Right lung (tissue), 2 donors: ENCODE measurements at regions not wholly inside any gene's neighbourhood (a gene's known extent, or its start where the extent isn't known, plus 50 kb on each side); places are given as distances from the start of the nearest gene placed in this dataset.

Source experiments
- DNase-seq, 2 donors: peaks; one replicate each; pipeline ENCODE4 v3.0.0-alpha.2; 2013

- no peak for DNase-seq
Observed at GRCh38 chr2:217656316-217656715, 346.5 kb downstream of the TNS1 start.

GRCh38 chr2:217655651-217656050 is 347.1 kb downstream of the TNS1 start:
- DNase-seq = no peak

GRCh38 chr2:217654168-217654567 is 348.6 kb downstream of the TNS1 start:
- DNase-seq = no peak

- no peak for DNase-seq
Observed at GRCh38 chr2:217652761-217653639, 349.8 kb downstream of the TNS1 start.

- DNase-seq = peak; percentile 60 to 70
Observed at GRCh38 chr2:217650716-217651360, 352.0 kb downstream of the TNS1 start.

GRCh38 chr2:217650229-217650628 is 352.6 kb downstream of the TNS1 start:
- no peak for DNase-seq

GRCh38 chr2:217647925-217648324 is 354.9 kb downstream of the TNS1 start:
- no peak for DNase-seq

GRCh38 chr2:217647226-217647625 is 355.6 kb downstream of the TNS1 start:
- no peak for DNase-seq

GRCh38 chr2:217645896-217646295 is 356.9 kb downstream of the TNS1 start:
- DNase-seq = no peak

- no peak for DNase-seq
Observed at GRCh38 chr2:217643789-217644301, 358.9 kb downstream of the TNS1 start.

- no peak for DNase-seq
Observed at GRCh38 chr2:217642944-217643343, 359.9 kb downstream of the TNS1 start.

- no peak for DNase-seq
Observed at GRCh38 chr2:217641960-217642359, 360.8 kb downstream of the TNS1 start.

- no peak for DNase-seq
Observed at GRCh38 chr2:217639481-217639880, 363.3 kb downstream of the TNS1 start.

- DNase-seq = no peak
Observed at GRCh38 chr2:217638533-217638932, 364.3 kb downstream of the TNS1 start.

GRCh38 chr2:217638031-217638430 is 364.8 kb downstream of the TNS1 start:
- DNase-seq = no peak

GRCh38 chr2:217636991-217637561 is 365.7 kb downstream of the TNS1 start:
- DNase-seq = no peak

- DNase-seq = no peak
Observed at GRCh38 chr2:217636578-217636977, 366.2 kb downstream of the TNS1 start.

GRCh38 chr2:217634871-217635270 is 367.9 kb downstream of the TNS1 start:
- DNase-seq = no peak

- DNase-seq = no peak
Observed at GRCh38 chr2:217632043-217632442, 370.8 kb downstream of the TNS1 start.

GRCh38 chr2:217631115-217631514 is 371.7 kb downstream of the TNS1 start:
- no peak for DNase-seq

GRCh38 chr2:217629347-217629746 is 373.4 kb downstream of the TNS1 start:
- no peak for DNase-seq

- no peak for DNase-seq
Observed at GRCh38 chr2:217628061-217628460, 374.7 kb downstream of the TNS1 start.

- no peak for DNase-seq
Observed at GRCh38 chr2:217626926-217627325, 375.9 kb downstream of the TNS1 start.
